ENCODE measurements at regions not wholly inside any gene's neighbourhood (a gene's known extent, or its start where the extent isn't known, plus 50 kb on each side); places are given as distances from the start of the nearest gene placed in this dataset.
"Not testable (repeated sequence)": the region's sequence is repeated elsewhere in the genome, so short reads cannot be mapped to it uniquely, and the experiment has no call there.

- DNase-seq (ENCODE audit: extremely low read depth, low read depth), result no peak
- no peak for TF ChIP-seq CTCF (IDR thresholded peaks at IDR 0.05; ENCODE audit: low read depth, low read length)
Observed at GRCh38 chr2:16760426-16760825, 94.8 kb upstream of the CYRIA start.

GRCh38 chr2:16756831-16757644 lies 91.4 kb upstream of the CYRIA start:
- peak; percentile 25 for DNase-seq (ENCODE audit: extremely low read depth, low read depth)
- peak; percentile 82 for TF ChIP-seq CTCF (IDR thresholded peaks at IDR 0.05; ENCODE audit: low read depth, low read length)

- TF ChIP-seq CTCF (IDR thresholded peaks at IDR 0.05; ENCODE audit: low read depth, low read length), result no peak
- DNase-seq (ENCODE audit: extremely low read depth, low read depth), result no peak
Observed at GRCh38 chr2:16755442-16755841, 89.8 kb upstream of the CYRIA start.

DNA sequence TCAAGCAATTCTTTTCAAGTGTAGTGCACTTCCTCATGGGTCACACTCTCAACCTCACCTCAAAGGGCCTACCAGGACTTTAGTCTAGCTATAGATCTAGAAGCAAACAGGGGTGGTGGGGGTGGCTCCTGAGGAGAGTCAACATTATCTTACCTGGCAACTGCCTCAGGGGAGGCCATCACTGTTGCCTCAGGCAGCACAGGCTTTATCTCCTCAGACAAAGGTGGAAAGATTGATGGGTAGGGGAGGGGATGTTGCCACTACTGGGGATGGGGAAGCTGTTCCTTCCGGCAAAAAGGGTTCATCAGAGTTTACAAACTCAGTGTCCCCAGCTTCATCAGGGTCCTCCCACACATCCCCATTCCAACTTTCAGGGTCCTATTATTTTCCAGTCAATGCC lies 87.4 kb upstream of the CYRIA start:
- not testable (repeated sequence) for DNase-seq (ENCODE audit: extremely low read depth, low read depth)

- not testable (repeated sequence) for DNase-seq (ENCODE audit: extremely low read depth, low read depth)
Observed at GRCh38 chr2:16750925-16751214, 85.2 kb upstream of the CYRIA start.

- no peak for TF ChIP-seq CTCF (IDR thresholded peaks at IDR 0.05; ENCODE audit: low read depth, low read length)
Observed at GRCh38 chr2:16750175-16750924, 84.7 kb upstream of the CYRIA start.

DNA sequence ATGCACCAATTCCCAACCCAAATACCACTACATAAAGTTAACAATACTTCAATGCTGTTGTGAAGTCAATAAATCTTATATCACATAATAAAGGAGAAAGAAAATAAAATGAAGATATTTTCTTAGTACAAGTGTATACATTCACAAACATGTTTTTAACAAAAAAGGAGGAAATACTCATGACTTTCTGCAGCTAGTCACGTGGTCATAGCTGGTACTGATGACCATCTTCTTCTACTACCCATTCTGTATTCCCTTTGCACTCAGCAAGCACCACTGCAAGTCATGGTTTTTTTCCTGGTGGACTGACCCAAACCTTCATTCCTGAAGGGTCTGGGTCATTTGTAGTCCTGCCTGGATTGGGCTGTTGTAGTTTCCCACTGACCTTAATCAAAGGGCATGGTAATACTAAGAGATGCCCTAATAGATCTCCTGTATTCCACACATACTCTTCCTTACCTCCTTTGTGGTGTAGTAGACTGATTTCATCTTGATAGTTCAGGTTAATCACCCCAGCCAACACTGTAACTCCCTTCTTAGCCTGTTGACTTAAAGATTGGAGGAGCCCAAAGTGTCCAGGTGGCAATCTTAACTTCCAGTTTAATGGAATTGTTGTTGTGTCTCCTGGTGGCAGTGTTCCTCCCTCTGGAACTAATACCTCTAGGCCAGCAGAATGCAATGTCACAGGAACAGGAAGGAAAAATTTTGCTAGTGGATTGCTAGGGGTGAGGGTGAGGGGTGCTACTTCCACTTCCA lies 83.1 kb upstream of the CYRIA start:
- DNase-seq (ENCODE audit: extremely low read depth, low read depth), result not testable (repeated sequence)

More at GRCh38 chr2:16750175-16750924, 84.7 kb upstream of the CYRIA start:
- DNase-seq (ENCODE audit: extremely low read depth, low read depth), result no peak

GRCh38 chr2:16747689-16748088 lies 82.1 kb upstream of the CYRIA start:
- no peak for DNase-seq (ENCODE audit: extremely low read depth, low read depth)

More at GRCh38 chr2:16747689-16748088, 82.1 kb upstream of the CYRIA start:
- no peak for TF ChIP-seq CTCF (IDR thresholded peaks at IDR 0.05; ENCODE audit: low read depth, low read length)

Measured in AG09319 (cell line).